ENCODE measurements at regions not wholly inside any gene's neighbourhood (a gene's known extent, or its start where the extent isn't known, plus 50 kb on each side); places are given as distances from the start of the nearest gene placed in this dataset.

- TF ChIP-seq CTCF (conservative IDR thresholded peaks at IDR 0.05) (no peak), ZFX (IDR thresholded peaks at IDR 0.05) (no peak)
Observed at GRCh38 chr3:5330152-5330810, 142.8 kb downstream of the EDEM1 start.
